ENCODE measurements at regions not wholly inside any gene's neighbourhood (a gene's known extent, or its start where the extent isn't known, plus 50 kb on each side); places are given as distances from the start of the nearest gene placed in this dataset.

DNA sequence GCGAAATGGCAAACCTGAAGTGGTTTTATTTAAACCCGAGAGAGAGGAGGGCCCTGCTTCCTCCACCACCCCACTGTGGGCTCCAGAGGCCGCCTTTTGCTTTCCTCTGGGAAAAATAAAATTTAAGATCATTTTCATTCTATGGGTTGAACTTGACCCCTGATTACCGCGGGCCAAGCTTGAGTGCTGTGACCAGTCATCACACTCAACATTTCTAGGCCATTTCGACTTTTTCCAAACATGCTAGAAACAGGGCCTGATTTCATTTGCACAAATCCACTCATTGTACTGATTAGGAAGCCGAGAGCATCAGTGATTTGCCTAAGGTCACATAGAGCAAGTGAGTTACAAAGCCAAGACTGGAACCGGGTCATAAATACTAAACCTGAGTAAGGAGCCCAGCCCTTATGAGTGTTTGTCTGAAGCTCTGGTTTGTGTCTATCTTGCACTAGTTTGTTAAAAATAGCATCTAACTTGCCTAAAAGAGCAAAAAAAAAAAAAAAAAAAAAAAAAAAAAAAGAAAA, 179.7 kb downstream of the DLL1 start:
- TF ChIP-seq RAD21 (IDR thresholded peaks at IDR 0.05; ENCODE audit: low read length) (no peak), SIN3A (IDR thresholded peaks at IDR 0.05; ENCODE audit: borderline replicate concordance, low read depth, low read length) (no peak), RXRA (IDR thresholded peaks at IDR 0.05; ENCODE audit: borderline replicate concordance, low read depth) (no peak), RFX5 (IDR thresholded peaks at IDR 0.05; ENCODE audit: low read length) (no peak), FOXJ3 (CRISPR knock-in tag; IDR thresholded peaks at IDR 0.05) (no peak), EZH2phosphoT487 (IDR thresholded peaks at IDR 0.05; ENCODE audit: borderline replicate concordance, low read depth) (no peak)
- TF ChIP-seq, protein P1, sequence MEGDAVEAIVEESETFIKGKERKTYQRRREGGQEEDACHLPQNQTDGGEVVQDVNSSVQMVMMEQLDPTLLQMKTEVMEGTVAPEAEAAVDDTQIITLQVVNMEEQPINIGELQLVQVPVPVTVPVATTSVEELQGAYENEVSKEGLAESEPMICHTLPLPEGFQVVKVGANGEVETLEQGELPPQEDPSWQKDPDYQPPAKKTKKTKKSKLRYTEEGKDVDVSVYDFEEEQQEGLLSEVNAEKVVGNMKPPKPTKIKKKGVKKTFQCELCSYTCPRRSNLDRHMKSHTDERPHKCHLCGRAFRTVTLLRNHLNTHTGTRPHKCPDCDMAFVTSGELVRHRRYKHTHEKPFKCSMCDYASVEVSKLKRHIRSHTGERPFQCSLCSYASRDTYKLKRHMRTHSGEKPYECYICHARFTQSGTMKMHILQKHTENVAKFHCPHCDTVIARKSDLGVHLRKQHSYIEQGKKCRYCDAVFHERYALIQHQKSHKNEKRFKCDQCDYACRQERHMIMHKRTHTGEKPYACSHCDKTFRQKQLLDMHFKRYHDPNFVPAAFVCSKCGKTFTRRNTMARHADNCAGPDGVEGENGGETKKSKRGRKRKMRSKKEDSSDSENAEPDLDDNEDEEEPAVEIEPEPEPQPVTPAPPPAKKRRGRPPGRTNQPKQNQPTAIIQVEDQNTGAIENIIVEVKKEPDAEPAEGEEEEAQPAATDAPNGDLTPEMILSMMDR (IDR thresholded peaks at IDR 0.05), result no peak
- TF ChIP-seq, protein P2, sequence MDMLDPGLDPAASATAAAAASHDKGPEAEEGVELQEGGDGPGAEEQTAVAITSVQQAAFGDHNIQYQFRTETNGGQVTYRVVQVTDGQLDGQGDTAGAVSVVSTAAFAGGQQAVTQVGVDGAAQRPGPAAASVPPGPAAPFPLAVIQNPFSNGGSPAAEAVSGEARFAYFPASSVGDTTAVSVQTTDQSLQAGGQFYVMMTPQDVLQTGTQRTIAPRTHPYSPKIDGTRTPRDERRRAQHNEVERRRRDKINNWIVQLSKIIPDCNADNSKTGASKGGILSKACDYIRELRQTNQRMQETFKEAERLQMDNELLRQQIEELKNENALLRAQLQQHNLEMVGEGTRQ (IDR thresholded peaks at IDR 0.05; ENCODE audit: borderline replicate concordance, low read depth, low read length), result no peak

Data from SK-N-SH (cell line).